Left lobe of liver (tissue), 2 donors: ENCODE measurements at regions not wholly inside any gene's neighbourhood (a gene's known extent, or its start where the extent isn't known, plus 50 kb on each side); places are given as distances from the start of the nearest gene placed in this dataset.

Experiments
- ATAC-seq: fragments of 200-7000 bp; cut with Tn5 transposase; one replicate; pipeline ENCODE4 v1.9.1; 2020; ENCODE audit warnings: mild to moderate bottlenecking, moderate library complexity
- DNase-seq: peaks from one replicate; pipeline ENCODE4 v3.0.0-alpha.2; 2020; ENCODE audit warnings: low spot score
- donor health status: DM: no; HTN: no; CAD: no; lungs with moderate emphysema.
- donor health status: DM: no; HTN: yes; CAD: no.

- ATAC-seq (no peak), DNase-seq (no peak)
Measured at GRCh38 chr10:2296179-2296891, 559.0 kb upstream of the ADARB2 start.

- ATAC-seq, result no peak
- no peak for DNase-seq
Measured at GRCh38 chr10:2294739-2295138, 557.4 kb upstream of the ADARB2 start.

GRCh38 chr10:2284071-2284470 lies 546.7 kb upstream of the ADARB2 start:
- DNase-seq (no peak), ATAC-seq (no peak)

GRCh38 chr10:2282202-2282601 lies 544.9 kb upstream of the ADARB2 start:
- ATAC-seq (no peak), DNase-seq (no peak)

- DNase-seq (no peak), ATAC-seq (no peak)
Measured at GRCh38 chr10:2280713-2281300, 543.5 kb upstream of the ADARB2 start.

- ATAC-seq, result no peak
- DNase-seq, result no peak
Measured at GRCh38 chr10:2279711-2280110, 542.4 kb upstream of the ADARB2 start.

GRCh38 chr10:2278363-2278762 lies 541.0 kb upstream of the ADARB2 start:
- ATAC-seq (no peak), DNase-seq (no peak)

GRCh38 chr10:2263561-2263960 lies 526.2 kb upstream of the ADARB2 start:
- DNase-seq (no peak), ATAC-seq (no peak)

GRCh38 chr10:2262878-2263277 lies 525.6 kb upstream of the ADARB2 start:
- no peak for ATAC-seq
- DNase-seq, result no peak

- DNase-seq (no peak), ATAC-seq (no peak)
Measured at GRCh38 chr10:2262333-2262732, 525.0 kb upstream of the ADARB2 start.

- ATAC-seq, result no peak
- DNase-seq, result no peak
Measured at GRCh38 chr10:2256241-2256640, 518.9 kb upstream of the ADARB2 start.

- DNase-seq (no peak), ATAC-seq (no peak)
Measured at GRCh38 chr10:2252096-2252495, 514.8 kb upstream of the ADARB2 start.

- no peak for ATAC-seq
- no peak for DNase-seq
Measured at GRCh38 chr10:2251631-2252030, 514.3 kb upstream of the ADARB2 start.

GRCh38 chr10:2246747-2247146 lies 509.4 kb upstream of the ADARB2 start:
- no peak for DNase-seq
- no peak for ATAC-seq

- DNase-seq, result no peak
- ATAC-seq, result no peak
Measured at GRCh38 chr10:2245580-2245979, 508.3 kb upstream of the ADARB2 start.

- DNase-seq (no peak), ATAC-seq (no peak)
Measured at GRCh38 chr10:2244471-2244870, 507.1 kb upstream of the ADARB2 start.

- DNase-seq, result no peak
- no peak for ATAC-seq
Measured at GRCh38 chr10:2236876-2237275, 499.6 kb upstream of the ADARB2 start.

- ATAC-seq, result no peak
Measured at GRCh38 chr10:2232479-2232878, 495.2 kb upstream of the ADARB2 start.

GRCh38 chr10:2230478-2230877 lies 493.2 kb upstream of the ADARB2 start:
- ATAC-seq, result no peak
- DNase-seq, result no peak

More at GRCh38 chr10:2232479-2232878, 495.2 kb upstream of the ADARB2 start:
- DNase-seq, result no peak

GRCh38 chr10:2228320-2228901 lies 491.1 kb upstream of the ADARB2 start:
- ATAC-seq, result no peak
- DNase-seq, result no peak

GRCh38 chr10:2225609-2226008 lies 488.3 kb upstream of the ADARB2 start:
- DNase-seq (no peak), ATAC-seq (no peak)

GRCh38 chr10:2223548-2224320 lies 486.4 kb upstream of the ADARB2 start:
- ATAC-seq (no peak), DNase-seq (no peak)
